ENCODE measurements at regions not wholly inside any gene's neighbourhood (a gene's known extent, or its start where the extent isn't known, plus 50 kb on each side); places are given as distances from the start of the nearest gene placed in this dataset.

DNA sequence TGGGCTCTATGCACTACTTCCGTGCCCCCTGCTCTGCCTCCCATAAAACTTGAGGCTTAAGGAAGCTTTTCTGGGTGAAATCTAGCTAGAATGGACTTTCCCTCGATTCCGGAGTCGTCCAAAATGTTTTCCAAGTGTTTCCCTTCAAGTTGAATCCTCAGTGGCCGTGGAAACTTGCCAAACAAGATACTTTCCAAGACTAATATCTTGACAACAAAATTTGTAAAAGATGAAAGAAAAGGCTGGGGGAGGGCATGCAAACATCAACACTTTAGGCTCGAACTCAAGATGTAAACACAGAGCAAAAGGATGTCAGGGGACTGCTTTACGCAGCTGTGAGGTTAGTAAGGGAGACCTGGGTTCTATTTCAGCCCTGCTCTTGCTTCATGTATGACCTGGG lies 482.8 kb upstream of the KLF4 start:
- Histone ChIP-seq H3K18ac (ENCODE audit: insufficient read length, low read depth, low read length) (no peak overlapping the region), H2BK12ac (ENCODE audit: insufficient read length, low read depth, low read length) (no peak overlapping the region), H4K5ac (ENCODE audit: insufficient read length, low read depth, low read length) (no peak overlapping the region), H3K14ac (ENCODE audit: insufficient read depth, low read length) (no peak overlapping the region), H2BK20ac (ENCODE audit: low read depth, low read length, poor library complexity, severe bottlenecking) (no peak overlapping the region), H2BK120ac (ENCODE audit: low read depth, low read length, poor library complexity, severe bottlenecking) (no peak overlapping the region), H2BK5ac (ENCODE audit: insufficient read length, low read length) (no peak overlapping the region), H2AFZ (ENCODE audit: low read length) (no peak overlapping the region), H3K4me2 (ENCODE audit: insufficient read depth, insufficient read length, low read length) (no peak overlapping the region), H3K4ac (ENCODE audit: low read depth, low read length) (no peak overlapping the region), H3T11ph (ENCODE audit: low read length) (no peak overlapping the region), H3K27me3 (ENCODE audit: insufficient read depth, low read length) (no peaks in the 10 kb centered on the region), H4K91ac (ENCODE audit: insufficient read length, low read depth, low read length) (no peak overlapping the region), H3K79me1 (ENCODE audit: insufficient read depth, low read depth, low read length, poor library complexity, severe bottlenecking) (no peaks in the 10 kb centered on the region), H4K8ac (replicated peaks; ENCODE audit: insufficient read length, low read depth, low read length) (no peak overlapping the region), H3K9me3 (ENCODE audit: control insufficient read depth, low read depth, low read length) (no peaks in the 10 kb centered on the region), H4K20me1 (ENCODE audit: control insufficient read depth, insufficient read depth, insufficient read length) (no peaks in the 10 kb centered on the region), H3K9ac (ENCODE audit: extremely low read depth, insufficient read length, low read length) (no peak overlapping the region), H2BK15ac (ENCODE audit: low read depth, low read length) (no peak overlapping the region), H3K56ac (ENCODE audit: insufficient read length, low read depth, low read length) (no peak overlapping the region), H3K27ac (ENCODE audit: insufficient read length, low read depth, low read length) (no peak overlapping the region), H3K4me1 (ENCODE audit: insufficient read depth, low read length) (no peaks in the 10 kb centered on the region), H2AK5ac (ENCODE audit: insufficient read length, low read length) (no peak overlapping the region), H3K79me2 (ENCODE audit: insufficient read depth, low read length) (no peaks in the 10 kb centered on the region), H3K23ac (ENCODE audit: insufficient read length, low read depth, low read length) (no peak overlapping the region), H3K23me2 (ENCODE audit: insufficient read length, low read depth, low read length, poor library complexity, severe bottlenecking) (no peaks in the 10 kb centered on the region)
- H3K4me3 Mint-ChIP-seq: no peak overlapping the region
- H3K9me3 Mint-ChIP-seq: no peaks in the 10 kb centered on the region
- no peak overlapping the region for H3K27ac Mint-ChIP-seq
- H3K36me3 Mint-ChIP-seq (ENCODE audit: insufficient read depth in 1 of 3, low read depth in 3 of 3): no peaks in the 10 kb centered on the region
- WGBS (ENCODE audit: extremely low coverage, insufficient read length, low lambda C conversion rate): no CpG with 5 or more reads among the region's 7 CpGs
- TF ChIP-seq CTCF (conservative IDR thresholded peaks at IDR 0.05): no peak
- DNase-seq: no peak
- no peaks in the 10 kb centered on the region; the same call in 1 of the 2 replicates for H3K27me3 Mint-ChIP-seq (ENCODE audit: low read depth)
- peaks cover 19 to 20% of the 10 kb centered on the region in 2 experiments for H3K4me1 Mint-ChIP-seq
